ENCODE measurements at regions not wholly inside any gene's neighbourhood (a gene's known extent, or its start where the extent isn't known, plus 50 kb on each side); places are given as distances from the start of the nearest gene placed in this dataset.

GRCh38 chr17:54381482-54381881 is 519.2 kb upstream of the TOM1L1 start:
- no peak for DNase-seq (ENCODE audit: low spot score)
- no peak overlapping the region for H3K27ac ChIP-seq (ENCODE audit: low read depth, low read length, poor library complexity, severe bottlenecking)
- H2AFZ ChIP-seq (ENCODE audit: low read length), result no peak overlapping the region
- no peak for TF ChIP-seq CTCF (conservative IDR thresholded peaks at IDR 0.05; ENCODE audit: low read length)
- no peak for TF ChIP-seq EZH2phosphoT487 (IDR thresholded peaks at IDR 0.05; ENCODE audit: borderline replicate concordance, low read depth, low read length)
- H3K36me3 ChIP-seq (ENCODE audit: insufficient read depth, low read length), result no peaks in the 10 kb centered on the region
- H3K79me2 ChIP-seq (ENCODE audit: insufficient read depth, low read depth, low read length), result no peaks in the 10 kb centered on the region
- H3K4me2 ChIP-seq (ENCODE audit: low read length), result no peak overlapping the region
- no peaks in the 10 kb centered on the region for H4K20me1 ChIP-seq (ENCODE audit: insufficient read depth, low read length)
- no peaks in the 10 kb centered on the region for H3K9me3 ChIP-seq (ENCODE audit: low read length)
- H3K4me1 ChIP-seq (ENCODE audit: insufficient read depth, low read length, poor library complexity, severe bottlenecking), result no peaks in the 10 kb centered on the region
- POLR2A ChIA-PET, result interaction anchor here (0.6 to 1.8 kb wide), 2 partner anchors 10 to 27 kb away, joined by 4 to 6 read pairs; no protein-coding TSS in a partner anchor
- CTCF ChIA-PET (ENCODE audit: unreplicated experiment), result no interaction called here
- intact Hi-C loops (cut with micrococcal nuclease; ENCODE audit: unreplicated experiment), result no loop called here
- BruUV-seq (replicated peaks), result no TSS peak
- no peak overlapping the region for H3K4me3 ChIP-seq (ENCODE audit: low read depth, low read length, poor library complexity, severe bottlenecking)
- H3K9me2 ChIP-seq (ENCODE audit: insufficient read depth, low read length), result no peaks in the 10 kb centered on the region

GRCh38 chr17:54404259-54404658 is 496.4 kb upstream of the TOM1L1 start:
- ChIA-PET POLR2A (no interaction called here), CTCF (ENCODE audit: unreplicated experiment) (no interaction called here)
- Histone ChIP-seq H3K4me3 (ENCODE audit: low read depth, low read length, poor library complexity, severe bottlenecking) (no peak overlapping the region), H3K36me3 (ENCODE audit: insufficient read depth, low read length) (no peaks in the 10 kb centered on the region), H3K4me1 (ENCODE audit: insufficient read depth, low read length, poor library complexity, severe bottlenecking) (no peaks in the 10 kb centered on the region), H4K20me1 (ENCODE audit: insufficient read depth, low read length) (no peaks in the 10 kb centered on the region), H3K9me2 (ENCODE audit: insufficient read depth, low read length) (no peaks in the 10 kb centered on the region), H3K79me2 (ENCODE audit: insufficient read depth, low read depth, low read length) (no peaks in the 10 kb centered on the region), H3K27ac (ENCODE audit: low read depth, low read length, poor library complexity, severe bottlenecking) (no peak overlapping the region), H2AFZ (ENCODE audit: low read length) (no peak overlapping the region), H3K4me2 (ENCODE audit: low read length) (no peak overlapping the region), H3K9me3 (ENCODE audit: low read length) (no peaks in the 10 kb centered on the region)
- intact Hi-C loops (cut with micrococcal nuclease; ENCODE audit: unreplicated experiment), result no loop called here
- DNase-seq (ENCODE audit: low spot score), result no peak
- BruUV-seq (replicated peaks), result no TSS peak
- TF ChIP-seq CTCF (conservative IDR thresholded peaks at IDR 0.05; ENCODE audit: low read length), result no peak
- no peak for TF ChIP-seq EZH2phosphoT487 (IDR thresholded peaks at IDR 0.05; ENCODE audit: borderline replicate concordance, low read depth, low read length)

DNA sequence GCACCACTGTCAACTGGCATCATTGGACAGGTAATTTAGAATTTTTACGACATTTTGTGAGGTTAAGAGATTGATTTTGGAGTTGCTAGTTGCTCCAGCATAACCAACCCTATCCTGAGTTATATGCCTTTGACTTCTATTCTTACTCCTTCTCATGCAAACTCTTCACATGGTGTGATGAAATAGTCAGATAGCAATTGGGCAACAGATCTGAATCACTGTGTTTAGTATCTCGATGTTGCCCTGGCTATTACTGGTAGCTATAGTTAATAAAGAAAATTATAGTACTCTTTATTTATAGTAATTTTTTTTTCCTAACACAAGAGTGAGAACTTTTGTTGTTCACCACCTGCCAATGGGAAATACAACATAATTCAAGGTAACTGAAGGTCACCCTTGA is 494.8 kb upstream of the TOM1L1 start:
- no peaks in the 10 kb centered on the region for H3K9me3 ChIP-seq (ENCODE audit: low read length)
- POLR2A ChIA-PET, result interaction anchor here (0.6 kb wide), 1 partner anchor 846 kb away, joined by 3 read pairs; no protein-coding TSS in a partner anchor
- TF ChIP-seq CTCF (conservative IDR thresholded peaks at IDR 0.05; ENCODE audit: low read length), result no peak
- no peak for TF ChIP-seq EZH2phosphoT487 (IDR thresholded peaks at IDR 0.05; ENCODE audit: borderline replicate concordance, low read depth, low read length)
- H3K27ac ChIP-seq (ENCODE audit: low read depth, low read length, poor library complexity, severe bottlenecking), result no peak overlapping the region
- H3K79me2 ChIP-seq (ENCODE audit: insufficient read depth, low read depth, low read length), result no peaks in the 10 kb centered on the region
- no peak overlapping the region for H3K4me3 ChIP-seq (ENCODE audit: low read depth, low read length, poor library complexity, severe bottlenecking)
- no peaks in the 10 kb centered on the region for H3K9me2 ChIP-seq (ENCODE audit: insufficient read depth, low read length)
- no TSS peak for BruUV-seq (replicated peaks)
- DNase-seq (ENCODE audit: low spot score), result no peak
- H2AFZ ChIP-seq (ENCODE audit: low read length), result no peak overlapping the region
- CTCF ChIA-PET (ENCODE audit: unreplicated experiment), result no interaction called here
- H4K20me1 ChIP-seq (ENCODE audit: insufficient read depth, low read length), result no peaks in the 10 kb centered on the region
- no peaks in the 10 kb centered on the region for H3K4me1 ChIP-seq (ENCODE audit: insufficient read depth, low read length, poor library complexity, severe bottlenecking)
- intact Hi-C loops (cut with micrococcal nuclease; ENCODE audit: unreplicated experiment), result no loop called here
- H3K36me3 ChIP-seq (ENCODE audit: insufficient read depth, low read length), result no peaks in the 10 kb centered on the region
- H3K4me2 ChIP-seq (ENCODE audit: low read length), result no peak overlapping the region
